ENCODE measurements at regions not wholly inside any gene's neighbourhood (a gene's known extent, or its start where the extent isn't known, plus 50 kb on each side); places are given as distances from the start of the nearest gene placed in this dataset.

GRCh38 chr9:81382281-81382680 is 307.1 kb downstream of the TLE1 start (continued):
- TF ChIP-seq PHF8 (conservative IDR thresholded peaks at IDR 0.05; ENCODE audit: low read depth, low read length) (no peak), TBP (IDR thresholded peaks at IDR 0.05; ENCODE audit: low read depth, low read length) (no peak), HDAC2 (IDR thresholded peaks at IDR 0.05; ENCODE audit: borderline replicate concordance in 1 of 2, low read depth in 2 of 2, low read length in 2 of 2) (no peak), JUND (IDR thresholded peaks at IDR 0.05; ENCODE audit: low read length) (no peak), NANOG (IDR thresholded peaks at IDR 0.05; ENCODE audit: insufficient read depth, low read depth, low read length, poor library complexity, severe bottlenecking) (no peak), ATF3 (IDR thresholded peaks at IDR 0.05; ENCODE audit: insufficient read depth, low read depth, low read length) (no peak)
